Heart left ventricle (tissue), 13 donors: ENCODE measurements at regions not wholly inside any gene's neighbourhood (a gene's known extent, or its start where the extent isn't known, plus 50 kb on each side); places are given as distances from the start of the nearest gene placed in this dataset.

Experiments
- POLR2A ChIP-seq, 2 donors: fragments of 450-650 bp; IDR thresholded peaks; one replicate each; pipeline ENCODE4 v1.6.1; 2017; ENCODE audit warnings: antibody characterized with exemption in 2 of 2, mild to moderate bottlenecking in 2 of 2, moderate library complexity in 2 of 2
- TF ChIP-seq, protein P1 (sequence below), 12 donors: fragments of 200-600 bp; sonication (generic) in 4 of 12; IDR thresholded peaks; one replicate each; pipeline versions ENCODE4 v1.5.0 to v1.8.0; 2018 to 2022; ENCODE audit warnings: antibody characterized with exemption in 12 of 12, mild to moderate bottlenecking in 5 of 12
- donor health status: ischemic (EF 13 %, LVEDD 7.1; RV severe dilation, severe dysfunction).
- donor health status: DM: no; HTN: yes; CAD: no.
- donor health status: DM: no; HTN: no; CAD: no.
- donor health status: ischemic (EF 25% LVEDD 6.9; RV normal size, moderate dysfunction).
- donor health status: ischemic (EF 25% LVEDD 5.7; RV mildly dilated, moderate dysfunction).
- donor health status: ischemic (EF 35%, LVEDD 5.7; RV mildly dilated, moderate dysfunction).
- donor health status: nonischemic (EF 11% LVEDD 7.7; RV severe dilation, severe dysfunction).
- donor health status: DM: yes; HTN: yes; CAD: no.
- donor health status: PGD.
- donor health status: ischemic (EF 29% LVEDD 5.4; RV normal size, mild dysfunction).
- donor health status: nonischemic (EF 23%, LVEDD 6.1; RV moderate dilation, normal function).

DNA sequence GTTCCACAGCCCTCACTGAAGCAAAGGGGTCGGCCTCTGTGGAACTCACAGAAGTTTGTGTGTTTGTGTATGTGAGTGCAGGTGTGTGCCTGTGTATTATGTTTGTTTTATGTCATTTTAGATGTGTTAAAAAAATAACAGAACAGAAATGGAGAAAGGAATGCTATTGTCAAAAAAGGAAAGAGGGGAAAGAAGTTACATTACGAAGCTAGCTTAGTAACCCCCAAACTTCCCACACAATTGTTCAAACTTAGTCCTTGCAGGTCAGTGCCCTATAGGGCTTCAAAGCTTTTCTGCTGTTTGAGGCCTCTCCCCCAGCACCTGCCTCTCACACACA, 1505.6 kb upstream of the SLC10A2 start:
- TF ChIP-seq, protein P1, sequence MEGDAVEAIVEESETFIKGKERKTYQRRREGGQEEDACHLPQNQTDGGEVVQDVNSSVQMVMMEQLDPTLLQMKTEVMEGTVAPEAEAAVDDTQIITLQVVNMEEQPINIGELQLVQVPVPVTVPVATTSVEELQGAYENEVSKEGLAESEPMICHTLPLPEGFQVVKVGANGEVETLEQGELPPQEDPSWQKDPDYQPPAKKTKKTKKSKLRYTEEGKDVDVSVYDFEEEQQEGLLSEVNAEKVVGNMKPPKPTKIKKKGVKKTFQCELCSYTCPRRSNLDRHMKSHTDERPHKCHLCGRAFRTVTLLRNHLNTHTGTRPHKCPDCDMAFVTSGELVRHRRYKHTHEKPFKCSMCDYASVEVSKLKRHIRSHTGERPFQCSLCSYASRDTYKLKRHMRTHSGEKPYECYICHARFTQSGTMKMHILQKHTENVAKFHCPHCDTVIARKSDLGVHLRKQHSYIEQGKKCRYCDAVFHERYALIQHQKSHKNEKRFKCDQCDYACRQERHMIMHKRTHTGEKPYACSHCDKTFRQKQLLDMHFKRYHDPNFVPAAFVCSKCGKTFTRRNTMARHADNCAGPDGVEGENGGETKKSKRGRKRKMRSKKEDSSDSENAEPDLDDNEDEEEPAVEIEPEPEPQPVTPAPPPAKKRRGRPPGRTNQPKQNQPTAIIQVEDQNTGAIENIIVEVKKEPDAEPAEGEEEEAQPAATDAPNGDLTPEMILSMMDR (IDR thresholded peaks at IDR 0.05) = peak in 2 of 12 donors; percentile 1
- TF ChIP-seq POLR2A (IDR thresholded peaks at IDR 0.05) = no peak
